HepG2 (cell line): ENCODE measurements at regions not wholly inside any gene's neighbourhood (a gene's known extent, or its start where the extent isn't known, plus 50 kb on each side); places are given as distances from the start of the nearest gene placed in this dataset.

Experiments
- ATAC-seq: fragments of 200-7000 bp; cut with Tn5 transposase; 3 replicates; pipeline ENCODE4 v1.9.1; 2020; ENCODE audit warnings: mild to moderate bottlenecking, moderate library complexity
- BruUV-seq: library from RNA; stranded (reverse); fragments of 400-500 nt; replicated peaks from 2 replicates; lab custom pipeline; 2021; lab: Mats Ljungman, UMichigan
- CTCF ChIA-PET: fragments of 300-600 bp; formaldehyde crosslinking; extraction: SDS; loops from one replicate; lab custom pipeline; 2021; ENCODE audit warnings: low total read pairs, inconsistent platforms, low intra/inter-chr PET ratio; lab: Yijun Ruan, JAX
- POLR2A ChIA-PET: fragments of 350-600 bp; sonication (Branson Sonifier 250); formaldehyde crosslinking; loops from one replicate; lab custom pipeline; 2020; ENCODE audit warnings: antibody characterized with exemption, inconsistent platforms; lab: Yijun Ruan, JAX
- DNase-seq: peaks from one replicate; pipeline ENCODE4 v3.0.0-alpha.2; 2015; ENCODE audit warnings: low spot score
- FAIRE-seq: peaks from 3 replicates; lab custom pipeline; 2011; peaks lifted over from hg19 to GRCh38; lab: Jason Lieb, UNC
- H2AFZ ChIP-seq: one replicate; pipeline ENCODE4 v1.6.1; 2011; ENCODE audit warnings: low read length, inconsistent platforms
- H3K27ac ChIP-seq: fragments of 300-600 bp; 3 replicates; pipeline ENCODE4 v1.8.0; 2011; ENCODE audit warnings: mixed run types, mild to moderate bottlenecking, mixed read lengths, low read length, inconsistent platforms; ENCODE audit not compliant: insufficient read depth; ENCODE audit errors: extremely low read length
- H3K27me3 ChIP-seq, 2 experiments: fragments of 200-600 bp in 1 of 2; 2 replicates in 1 of 2; 3 replicates in 1 of 2; pipeline versions ENCODE4 v1.6.0 to v1.8.0; 2011; ENCODE audit warnings: low read length in 2 of 2, mild to moderate bottlenecking in 2 of 2, moderate library complexity in 2 of 2, inconsistent platforms in 1 of 2; ENCODE audit not compliant: insufficient read depth in 2 of 2, control insufficient read depth in 1 of 2
- H3K36me3 ChIP-seq, 2 experiments: fragments of 200-600 bp in 1 of 2; replicated peaks in 1 of 2; 2 replicates in 1 of 2; 3 replicates in 1 of 2; pipeline versions ENCODE4 v1.5.1 to v1.8.0; 2011; ENCODE audit warnings: low read length in 2 of 2, inconsistent platforms in 1 of 2; ENCODE audit not compliant: insufficient read depth in 2 of 2, control insufficient read depth in 1 of 2
- H3K4me1 ChIP-seq: 2 replicates; pipeline ENCODE4 v1.5.1; 2012; ENCODE audit warnings: low read length, inconsistent platforms; ENCODE audit not compliant: insufficient read depth
- H3K4me2 ChIP-seq: 2 replicates; pipeline ENCODE4 v1.6.0; 2011; ENCODE audit warnings: low read depth, low read length, inconsistent platforms
- H3K4me3 ChIP-seq, 3 experiments: fragments of 200-600 bp in 1 of 3; sonication (generic), shearing (Covaris generic) in 1 of 3; replicated peaks in 1 of 3; 2 replicates each; pipeline ENCODE4 v1.5.1; 2011 to 2016; ENCODE audit warnings: low read length in 3 of 3, inconsistent platforms in 2 of 3, low read depth in 2 of 3, mild to moderate bottlenecking in 2 of 3, control low read depth in 1 of 3, mixed read lengths in 1 of 3; ENCODE audit not compliant: insufficient read depth in 1 of 3
- H3K79me2 ChIP-seq: one replicate; pipeline ENCODE4 v1.6.1; 2011; ENCODE audit warnings: low read length, inconsistent platforms; ENCODE audit not compliant: insufficient read depth
- H3K9ac ChIP-seq: 2 replicates; pipeline ENCODE4 v1.6.0; 2011; ENCODE audit warnings: mild to moderate bottlenecking, low read depth, low read length, inconsistent platforms; ENCODE audit not compliant: insufficient read depth
- H3K9me3 ChIP-seq: 2 replicates; pipeline ENCODE4 v1.5.1; 2012; ENCODE audit warnings: mild to moderate bottlenecking, low read length
- H4K20me1 ChIP-seq: 2 replicates; pipeline ENCODE4 v1.6.0; 2011; ENCODE audit warnings: inconsistent platforms, mild to moderate bottlenecking, low read length, moderate library complexity; ENCODE audit not compliant: insufficient read depth
- RBAK ChIP-seq: sonication (generic); formaldehyde crosslinking; IDR thresholded peaks from 2 replicates; pipeline ENCODE4 v1.5.1; 2020; ENCODE audit warnings: mild to moderate bottlenecking, missing genetic modification reagents
- YEATS2 ChIP-seq: sonication (generic); formaldehyde crosslinking; IDR thresholded peaks from 2 replicates; pipeline ENCODE4 v1.4.0; 2020; ENCODE audit warnings: missing genetic modification reagents, borderline replicate concordance
- ZNF746 ChIP-seq: sonication (generic); formaldehyde crosslinking; IDR thresholded peaks from 2 replicates; pipeline ENCODE4 v1.8.0; 2022; ENCODE audit warnings: mild to moderate bottlenecking, missing genetic modification reagents
- ZNF850 ChIP-seq: sonication (generic); formaldehyde crosslinking; conservative IDR thresholded peaks from 2 replicates; pipeline ENCODE4 v1.9.0; 2021; ENCODE audit warnings: mild to moderate bottlenecking, missing genetic modification reagents
- WGBS: methylation state at CpG from one replicate; pipeline ENCODE4 v1.1.6; 2017; ENCODE audit warnings: low lambda C conversion rate; 5-methylcytosine and 5-hydroxymethylcytosine counted together
- in situ Hi-C: cut with HindIII; loops from 2 replicates; pipeline ENCODE4 v1.10.0; 2017; ENCODE audit warnings: low pct_unique_long_range_greater_than_20kb; ENCODE audit not compliant: extremely low pct_ligation_motif_present
- intact Hi-C: fragments of 100-400 bp; cut with micrococcal nuclease; formaldehyde crosslinking; loops from one replicate; pipeline ENCODE4 v1.10.0; 2022; ENCODE audit not compliant: unreplicated experiment
- TF ChIP-seq, protein P1 (sequence below): sonication (generic); formaldehyde crosslinking; IDR thresholded peaks from 2 replicates; pipeline ENCODE4 v1.9.0; 2021; ENCODE audit warnings: missing genetic modification reagents, mild to moderate bottlenecking, borderline replicate concordance
- TF ChIP-seq, protein P2 (sequence below): sonication (generic); formaldehyde crosslinking; IDR thresholded peaks from 2 replicates; pipeline ENCODE4 v1.5.0; 2020; ENCODE audit warnings: mild to moderate bottlenecking, missing genetic modification reagents

DNA sequence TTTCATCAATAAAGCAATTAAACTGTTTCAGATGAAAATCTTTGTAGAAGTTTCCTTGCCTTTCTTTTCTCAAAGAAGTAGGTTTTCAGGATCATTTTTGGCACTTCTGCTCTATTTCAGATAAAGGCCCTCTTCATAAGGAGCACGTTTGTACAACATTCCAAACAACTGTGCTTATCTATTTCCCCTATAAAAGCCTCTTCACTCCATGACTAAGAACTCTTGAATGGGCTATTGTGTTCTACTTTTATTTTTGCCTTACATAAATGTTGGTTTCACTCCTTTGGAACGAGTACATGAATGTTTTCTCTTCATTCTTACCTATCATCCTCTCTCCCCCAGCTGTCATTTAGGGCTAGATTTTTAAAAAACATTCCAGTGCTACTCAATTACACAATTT is 288.0 kb upstream of the PPP1R2C start:
- intact Hi-C loops = no loop called here
- Histone ChIP-seq H3K9me3 (no peaks in the 10 kb centered on the region), H3K4me3 (no peak overlapping the region), H3K9ac (no peak overlapping the region), H3K4me2 (no peak overlapping the region), H4K20me1 (no peaks in the 10 kb centered on the region), H3K27ac (no peak overlapping the region), H3K79me2 (no peaks in the 10 kb centered on the region), H3K27me3 (no peaks in the 10 kb centered on the region), H3K36me3 (no peaks in the 10 kb centered on the region), H2AFZ (no peak overlapping the region), H3K4me1 (no peaks in the 10 kb centered on the region)
- DNase-seq = no peak
- in situ Hi-C loops = no loop called here
- BruUV-seq = no TSS peak
- ChIA-PET POLR2A (no interaction called here), CTCF (no interaction called here)
- no peak for FAIRE-seq
- TF ChIP-seq ZNF746 (CRISPR knock-in tag) (no peak), RBAK (CRISPR knock-in tag) (no peak), ZNF850 (CRISPR knock-in tag) (no peak), YEATS2 (CRISPR knock-in tag) (no peak)
- TF ChIP-seq, protein P1, sequence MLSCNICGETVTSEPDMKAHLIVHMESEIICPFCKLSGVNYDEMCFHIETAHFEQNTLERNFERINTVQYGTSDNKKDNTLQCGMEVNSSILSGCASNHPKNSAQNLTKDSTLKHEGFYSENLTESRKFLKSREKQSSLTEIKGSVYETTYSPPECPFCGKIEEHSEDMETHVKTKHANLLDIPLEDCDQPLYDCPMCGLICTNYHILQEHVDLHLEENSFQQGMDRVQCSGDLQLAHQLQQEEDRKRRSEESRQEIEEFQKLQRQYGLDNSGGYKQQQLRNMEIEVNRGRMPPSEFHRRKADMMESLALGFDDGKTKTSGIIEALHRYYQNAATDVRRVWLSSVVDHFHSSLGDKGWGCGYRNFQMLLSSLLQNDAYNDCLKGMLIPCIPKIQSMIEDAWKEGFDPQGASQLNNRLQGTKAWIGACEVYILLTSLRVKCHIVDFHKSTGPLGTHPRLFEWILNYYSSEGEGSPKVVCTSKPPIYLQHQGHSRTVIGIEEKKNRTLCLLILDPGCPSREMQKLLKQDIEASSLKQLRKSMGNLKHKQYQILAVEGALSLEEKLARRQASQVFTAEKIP = no peak
- TF ChIP-seq, protein P2, sequence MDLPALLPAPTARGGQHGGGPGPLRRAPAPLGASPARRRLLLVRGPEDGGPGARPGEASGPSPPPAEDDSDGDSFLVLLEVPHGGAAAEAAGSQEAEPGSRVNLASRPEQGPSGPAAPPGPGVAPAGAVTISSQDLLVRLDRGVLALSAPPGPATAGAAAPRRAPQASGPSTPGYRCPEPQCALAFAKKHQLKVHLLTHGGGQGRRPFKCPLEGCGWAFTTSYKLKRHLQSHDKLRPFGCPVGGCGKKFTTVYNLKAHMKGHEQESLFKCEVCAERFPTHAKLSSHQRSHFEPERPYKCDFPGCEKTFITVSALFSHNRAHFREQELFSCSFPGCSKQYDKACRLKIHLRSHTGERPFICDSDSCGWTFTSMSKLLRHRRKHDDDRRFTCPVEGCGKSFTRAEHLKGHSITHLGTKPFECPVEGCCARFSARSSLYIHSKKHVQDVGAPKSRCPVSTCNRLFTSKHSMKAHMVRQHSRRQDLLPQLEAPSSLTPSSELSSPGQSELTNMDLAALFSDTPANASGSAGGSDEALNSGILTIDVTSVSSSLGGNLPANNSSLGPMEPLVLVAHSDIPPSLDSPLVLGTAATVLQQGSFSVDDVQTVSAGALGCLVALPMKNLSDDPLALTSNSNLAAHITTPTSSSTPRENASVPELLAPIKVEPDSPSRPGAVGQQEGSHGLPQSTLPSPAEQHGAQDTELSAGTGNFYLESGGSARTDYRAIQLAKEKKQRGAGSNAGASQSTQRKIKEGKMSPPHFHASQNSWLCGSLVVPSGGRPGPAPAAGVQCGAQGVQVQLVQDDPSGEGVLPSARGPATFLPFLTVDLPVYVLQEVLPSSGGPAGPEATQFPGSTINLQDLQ (CRISPR knock-in tag) = no peak
- no peak for ATAC-seq
- WGBS = 0% methylated on average over 2 of the region's 2 CpGs
